ENCODE measurements at regions not wholly inside any gene's neighbourhood (a gene's known extent, or its start where the extent isn't known, plus 50 kb on each side); places are given as distances from the start of the nearest gene placed in this dataset.

DNA sequence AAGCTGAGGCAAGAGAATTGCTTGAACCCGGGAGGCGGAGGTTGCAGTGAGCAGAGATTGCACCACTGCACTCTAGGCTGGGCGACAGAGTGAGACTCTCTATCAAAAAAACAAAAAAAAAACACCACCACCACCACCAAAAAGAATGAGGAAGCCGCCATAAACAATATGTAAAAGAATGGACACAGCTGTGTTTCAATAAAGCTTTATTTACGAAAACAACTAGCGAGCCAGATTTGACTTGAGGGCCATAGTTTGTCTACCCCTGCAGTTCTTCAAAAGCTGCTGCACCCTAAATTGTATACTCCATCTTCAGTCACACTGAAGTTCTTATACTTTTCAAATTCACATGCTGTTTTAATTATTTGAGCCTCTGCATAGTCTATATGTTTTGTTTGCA is 306.5 kb upstream of the KLF3 start:
- no peaks in the 10 kb centered on the region for H3K36me3 Mint-ChIP-seq (ENCODE audit: low read depth)
- no peak overlapping the region for H3K27ac ChIP-seq (ENCODE audit: low read depth, low read length)
- no peak overlapping the region for H3K27ac Mint-ChIP-seq
- H3K9me3 Mint-ChIP-seq, result peaks cover 9% of the 10 kb centered on the region
- no peaks in the 10 kb centered on the region for H3K27me3 Mint-ChIP-seq (ENCODE audit: insufficient read depth)
- no peaks in the 10 kb centered on the region for H3K27me3 ChIP-seq (ENCODE audit: control insufficient read depth, insufficient read depth, low read length, poor library complexity, severe bottlenecking)
- TF ChIP-seq, protein P1, sequence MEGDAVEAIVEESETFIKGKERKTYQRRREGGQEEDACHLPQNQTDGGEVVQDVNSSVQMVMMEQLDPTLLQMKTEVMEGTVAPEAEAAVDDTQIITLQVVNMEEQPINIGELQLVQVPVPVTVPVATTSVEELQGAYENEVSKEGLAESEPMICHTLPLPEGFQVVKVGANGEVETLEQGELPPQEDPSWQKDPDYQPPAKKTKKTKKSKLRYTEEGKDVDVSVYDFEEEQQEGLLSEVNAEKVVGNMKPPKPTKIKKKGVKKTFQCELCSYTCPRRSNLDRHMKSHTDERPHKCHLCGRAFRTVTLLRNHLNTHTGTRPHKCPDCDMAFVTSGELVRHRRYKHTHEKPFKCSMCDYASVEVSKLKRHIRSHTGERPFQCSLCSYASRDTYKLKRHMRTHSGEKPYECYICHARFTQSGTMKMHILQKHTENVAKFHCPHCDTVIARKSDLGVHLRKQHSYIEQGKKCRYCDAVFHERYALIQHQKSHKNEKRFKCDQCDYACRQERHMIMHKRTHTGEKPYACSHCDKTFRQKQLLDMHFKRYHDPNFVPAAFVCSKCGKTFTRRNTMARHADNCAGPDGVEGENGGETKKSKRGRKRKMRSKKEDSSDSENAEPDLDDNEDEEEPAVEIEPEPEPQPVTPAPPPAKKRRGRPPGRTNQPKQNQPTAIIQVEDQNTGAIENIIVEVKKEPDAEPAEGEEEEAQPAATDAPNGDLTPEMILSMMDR (conservative IDR thresholded peaks at IDR 0.05), result no peak
- no peaks in the 10 kb centered on the region for H3K4me1 Mint-ChIP-seq
- WGBS, 2 experiments (ENCODE audit: insufficient coverage in 1 of 2, insufficient read length in 1 of 2), result 90 to 92% methylated on average over 3 to 6 of the region's 6 CpGs
- H3K9me3 ChIP-seq (ENCODE audit: control insufficient read depth, low read length), result peaks cover 4% of the 10 kb centered on the region
- no peak for DNase-seq
- H3K9ac ChIP-seq (ENCODE audit: extremely low read depth, low read length, poor library complexity, severe bottlenecking), result no peak overlapping the region
- H3K4me3 ChIP-seq (ENCODE audit: low read length), result no peak overlapping the region
- no peaks in the 10 kb centered on the region for H3K4me1 ChIP-seq (ENCODE audit: control insufficient read depth, insufficient read depth, low read length)
- H3K36me3 ChIP-seq (ENCODE audit: control insufficient read depth, insufficient read depth, low read length), result no peaks in the 10 kb centered on the region
- H3K4me3 Mint-ChIP-seq, result no peak overlapping the region

DNA sequence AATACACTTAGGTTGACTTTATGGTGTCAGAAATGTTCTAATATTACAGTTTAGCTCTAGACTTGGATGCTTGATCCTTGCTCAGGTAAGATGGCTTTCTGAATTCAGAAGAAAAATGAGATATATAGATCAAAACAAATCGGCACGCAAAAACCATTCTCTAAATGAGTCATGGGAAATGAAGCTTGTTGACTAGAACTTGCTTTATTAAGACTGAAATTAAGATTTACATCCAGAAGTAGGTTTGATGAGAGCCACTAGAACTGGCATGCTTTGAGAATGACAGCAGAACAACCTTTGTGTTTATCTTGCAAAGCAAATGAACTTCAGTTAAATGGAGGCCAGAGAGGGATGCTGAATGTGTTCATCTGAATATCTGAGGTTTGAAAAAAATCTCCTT is 304.9 kb upstream of the KLF3 start:
- no peaks in the 10 kb centered on the region for H3K27me3 ChIP-seq (ENCODE audit: control insufficient read depth, insufficient read depth, low read length, poor library complexity, severe bottlenecking)
- TF ChIP-seq, protein P1 (conservative IDR thresholded peaks at IDR 0.05), result no peak
- no peak overlapping the region for H3K27ac ChIP-seq (ENCODE audit: low read depth, low read length)
- no peaks in the 10 kb centered on the region for H3K4me1 ChIP-seq (ENCODE audit: control insufficient read depth, insufficient read depth, low read length)
- WGBS, 2 experiments (ENCODE audit: insufficient coverage in 1 of 2, insufficient read length in 1 of 2), result 98 to 100% methylated on average over 2 of the region's 2 CpGs
- H3K4me1 Mint-ChIP-seq, result no peaks in the 10 kb centered on the region
- no peak overlapping the region for H3K9ac ChIP-seq (ENCODE audit: extremely low read depth, low read length, poor library complexity, severe bottlenecking)
- no peak overlapping the region for H3K4me3 Mint-ChIP-seq
- no peak for DNase-seq
- peaks cover 8% of the 10 kb centered on the region for H3K9me3 Mint-ChIP-seq
- H3K27me3 Mint-ChIP-seq (ENCODE audit: insufficient read depth), result no peaks in the 10 kb centered on the region
- peaks cover 4% of the 10 kb centered on the region for H3K9me3 ChIP-seq (ENCODE audit: control insufficient read depth, low read length)
- H3K4me3 ChIP-seq (ENCODE audit: low read length), result no peak overlapping the region
- no peaks in the 10 kb centered on the region for H3K36me3 Mint-ChIP-seq (ENCODE audit: low read depth)
- no peak overlapping the region for H3K27ac Mint-ChIP-seq
- H3K36me3 ChIP-seq (ENCODE audit: control insufficient read depth, insufficient read depth, low read length), result no peaks in the 10 kb centered on the region

DNA sequence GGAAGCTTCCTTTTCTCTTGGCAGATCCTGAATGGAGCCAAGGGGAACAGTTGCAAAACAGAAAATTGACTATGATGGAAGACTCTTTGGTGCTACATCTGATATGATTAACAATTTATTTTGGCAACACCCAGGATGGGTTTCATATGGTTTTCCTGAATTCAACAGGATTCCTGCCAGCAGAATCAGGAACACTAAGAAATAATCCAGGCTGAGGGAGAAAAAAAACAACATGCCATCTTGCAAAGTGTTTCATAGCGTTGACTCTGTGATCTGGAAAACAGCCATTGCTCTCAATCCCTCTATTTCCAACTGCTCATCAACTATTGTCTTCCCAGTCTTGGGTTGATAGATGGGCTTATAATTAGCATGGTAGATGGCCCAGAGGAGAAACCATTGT is 303.8 kb upstream of the KLF3 start:
- Histone ChIP-seq H3K9ac (ENCODE audit: extremely low read depth, low read length, poor library complexity, severe bottlenecking) (no peak overlapping the region), H3K27me3 (ENCODE audit: control insufficient read depth, insufficient read depth, low read length, poor library complexity, severe bottlenecking) (no peaks in the 10 kb centered on the region), H3K27ac (ENCODE audit: low read depth, low read length) (no peak overlapping the region), H3K4me3 (ENCODE audit: low read length) (no peak overlapping the region), H3K36me3 (ENCODE audit: control insufficient read depth, insufficient read depth, low read length) (no peaks in the 10 kb centered on the region), H3K4me1 (ENCODE audit: control insufficient read depth, insufficient read depth, low read length) (no peaks in the 10 kb centered on the region), H3K9me3 (ENCODE audit: control insufficient read depth, low read length) (no peaks in the 10 kb centered on the region)
- Mint-ChIP-seq H3K27me3 (ENCODE audit: insufficient read depth) (no peaks in the 10 kb centered on the region), H3K4me1 (no peaks in the 10 kb centered on the region), H3K9me3 (no peaks in the 10 kb centered on the region), H3K27ac (no peak overlapping the region), H3K36me3 (ENCODE audit: low read depth) (no peaks in the 10 kb centered on the region), H3K4me3 (no peak overlapping the region)
- TF ChIP-seq, protein P1 (conservative IDR thresholded peaks at IDR 0.05), result no peak
- DNase-seq, result no peak
- 100% methylated on average over 1 of the region's 1 CpG; no CpG with 5 or more reads in 1 of the 2 experiments for WGBS, 2 experiments (ENCODE audit: insufficient coverage in 1 of 2, insufficient read length in 1 of 2)

Data from endodermal cell (in vitro differentiated cells).